NB4 (cell line): ENCODE measurements at regions not wholly inside any gene's neighbourhood (a gene's known extent, or its start where the extent isn't known, plus 50 kb on each side); places are given as distances from the start of the nearest gene placed in this dataset.

Experiments used
- CTCF ChIP-seq: IDR thresholded peaks from one replicate; pipeline ENCODE4 v1.5.1; 2012; ENCODE audit warnings: low read depth, low read length
- MAX ChIP-seq: IDR thresholded peaks from 2 replicates; pipeline ENCODE4 v1.6.1; 2011; ENCODE audit warnings: low read depth, low read length
- MYC ChIP-seq: IDR thresholded peaks from 2 replicates; pipeline ENCODE4 v1.6.1; 2011; ENCODE audit warnings: low read depth, low read length
- POLR2A ChIP-seq: IDR thresholded peaks from 2 replicates; pipeline ENCODE4 v1.6.1; 2011; ENCODE audit warnings: mild to moderate bottlenecking; ENCODE audit not compliant: insufficient read length; ENCODE audit errors: extremely low read depth

- TF ChIP-seq CTCF (no peak), MAX (no peak), POLR2A (no peak), MYC (no peak)
These were observed 72.0 kb upstream of the S1PR1 start for GRCh38 chr1:101164776-101165175.
